ENCODE measurements at regions not wholly inside any gene's neighbourhood (a gene's known extent, or its start where the extent isn't known, plus 50 kb on each side); places are given as distances from the start of the nearest gene placed in this dataset.

DNA sequence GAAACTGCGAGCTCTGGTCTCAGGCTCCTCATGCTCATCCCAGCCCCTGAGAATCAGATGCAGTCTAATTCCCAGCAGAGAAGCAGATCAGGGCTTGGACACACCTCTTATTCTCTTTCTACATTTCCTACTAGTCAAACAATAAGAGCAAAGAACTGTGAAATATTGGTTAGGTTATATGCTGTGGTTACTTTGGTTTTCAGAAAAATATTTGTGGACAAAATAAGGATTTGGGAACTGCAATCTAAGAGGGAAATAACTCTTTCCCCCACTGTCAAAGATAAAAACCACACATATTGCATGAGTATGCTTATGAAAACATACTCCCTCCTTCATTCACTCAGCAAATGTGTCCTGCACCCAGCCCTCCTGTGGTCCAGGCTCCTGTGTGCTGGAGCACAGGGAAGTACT is 164.5 kb upstream of the S1PR3 start:
- DNase-seq (ENCODE audit: low read depth, low spot score) (no peak), ATAC-seq (no peak)
- in situ Hi-C loops (cut with HindIII; ENCODE audit: low pct_unique_long_range_greater_than_20kb, low sequenced_read_pairs), result no loop called here
- CTCF ChIA-PET, result no interaction called here
- Histone ChIP-seq H3K36me3 (ENCODE audit: control insufficient read depth, insufficient read depth, low read length) (no peaks in the 10 kb centered on the region), H3K4me1 (ENCODE audit: control insufficient read depth, insufficient read depth, low read length) (no peaks in the 10 kb centered on the region), H3K9me3 (ENCODE audit: control insufficient read depth, insufficient read depth, low read depth, low read length) (no peaks in the 10 kb centered on the region), H3K4me3 (ENCODE audit: low read depth in 2 of 2, low read length in 2 of 2) (no peak overlapping the region), H3K27me3 (ENCODE audit: control insufficient read depth, insufficient read depth, low read length) (no peaks in the 10 kb centered on the region), H3K27ac (ENCODE audit: low read length) (no peak overlapping the region)
- TF ChIP-seq, protein P1, sequence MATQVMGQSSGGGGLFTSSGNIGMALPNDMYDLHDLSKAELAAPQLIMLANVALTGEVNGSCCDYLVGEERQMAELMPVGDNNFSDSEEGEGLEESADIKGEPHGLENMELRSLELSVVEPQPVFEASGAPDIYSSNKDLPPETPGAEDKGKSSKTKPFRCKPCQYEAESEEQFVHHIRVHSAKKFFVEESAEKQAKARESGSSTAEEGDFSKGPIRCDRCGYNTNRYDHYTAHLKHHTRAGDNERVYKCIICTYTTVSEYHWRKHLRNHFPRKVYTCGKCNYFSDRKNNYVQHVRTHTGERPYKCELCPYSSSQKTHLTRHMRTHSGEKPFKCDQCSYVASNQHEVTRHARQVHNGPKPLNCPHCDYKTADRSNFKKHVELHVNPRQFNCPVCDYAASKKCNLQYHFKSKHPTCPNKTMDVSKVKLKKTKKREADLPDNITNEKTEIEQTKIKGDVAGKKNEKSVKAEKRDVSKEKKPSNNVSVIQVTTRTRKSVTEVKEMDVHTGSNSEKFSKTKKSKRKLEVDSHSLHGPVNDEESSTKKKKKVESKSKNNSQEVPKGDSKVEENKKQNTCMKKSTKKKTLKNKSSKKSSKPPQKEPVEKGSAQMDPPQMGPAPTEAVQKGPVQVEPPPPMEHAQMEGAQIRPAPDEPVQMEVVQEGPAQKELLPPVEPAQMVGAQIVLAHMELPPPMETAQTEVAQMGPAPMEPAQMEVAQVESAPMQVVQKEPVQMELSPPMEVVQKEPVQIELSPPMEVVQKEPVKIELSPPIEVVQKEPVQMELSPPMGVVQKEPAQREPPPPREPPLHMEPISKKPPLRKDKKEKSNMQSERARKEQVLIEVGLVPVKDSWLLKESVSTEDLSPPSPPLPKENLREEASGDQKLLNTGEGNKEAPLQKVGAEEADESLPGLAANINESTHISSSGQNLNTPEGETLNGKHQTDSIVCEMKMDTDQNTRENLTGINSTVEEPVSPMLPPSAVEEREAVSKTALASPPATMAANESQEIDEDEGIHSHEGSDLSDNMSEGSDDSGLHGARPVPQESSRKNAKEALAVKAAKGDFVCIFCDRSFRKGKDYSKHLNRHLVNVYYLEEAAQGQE (IDR thresholded peaks at IDR 0.05; ENCODE audit: insufficient read depth in 1 of 2, low read depth in 2 of 2, low read length in 1 of 2), result no peak
- TF ChIP-seq, protein P2, sequence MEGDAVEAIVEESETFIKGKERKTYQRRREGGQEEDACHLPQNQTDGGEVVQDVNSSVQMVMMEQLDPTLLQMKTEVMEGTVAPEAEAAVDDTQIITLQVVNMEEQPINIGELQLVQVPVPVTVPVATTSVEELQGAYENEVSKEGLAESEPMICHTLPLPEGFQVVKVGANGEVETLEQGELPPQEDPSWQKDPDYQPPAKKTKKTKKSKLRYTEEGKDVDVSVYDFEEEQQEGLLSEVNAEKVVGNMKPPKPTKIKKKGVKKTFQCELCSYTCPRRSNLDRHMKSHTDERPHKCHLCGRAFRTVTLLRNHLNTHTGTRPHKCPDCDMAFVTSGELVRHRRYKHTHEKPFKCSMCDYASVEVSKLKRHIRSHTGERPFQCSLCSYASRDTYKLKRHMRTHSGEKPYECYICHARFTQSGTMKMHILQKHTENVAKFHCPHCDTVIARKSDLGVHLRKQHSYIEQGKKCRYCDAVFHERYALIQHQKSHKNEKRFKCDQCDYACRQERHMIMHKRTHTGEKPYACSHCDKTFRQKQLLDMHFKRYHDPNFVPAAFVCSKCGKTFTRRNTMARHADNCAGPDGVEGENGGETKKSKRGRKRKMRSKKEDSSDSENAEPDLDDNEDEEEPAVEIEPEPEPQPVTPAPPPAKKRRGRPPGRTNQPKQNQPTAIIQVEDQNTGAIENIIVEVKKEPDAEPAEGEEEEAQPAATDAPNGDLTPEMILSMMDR (IDR thresholded peaks at IDR 0.05), result no peak
- TF ChIP-seq SIN3A (IDR thresholded peaks at IDR 0.05; ENCODE audit: borderline replicate concordance, insufficient read depth, low read depth, low read length) (no peak), POLR2AphosphoS5 (IDR thresholded peaks at IDR 0.05; ENCODE audit: low read depth, low read length) (no peak), TCF7L2 (IDR thresholded peaks at IDR 0.05; ENCODE audit: low read depth, low read length) (no peak)
- intact Hi-C loops (cut with micrococcal nuclease; ENCODE audit: unreplicated experiment), result no loop called here
- no TSS peak for BruUV-seq (replicated peaks)
- POLR2A ChIA-PET, result no interaction called here

DNA sequence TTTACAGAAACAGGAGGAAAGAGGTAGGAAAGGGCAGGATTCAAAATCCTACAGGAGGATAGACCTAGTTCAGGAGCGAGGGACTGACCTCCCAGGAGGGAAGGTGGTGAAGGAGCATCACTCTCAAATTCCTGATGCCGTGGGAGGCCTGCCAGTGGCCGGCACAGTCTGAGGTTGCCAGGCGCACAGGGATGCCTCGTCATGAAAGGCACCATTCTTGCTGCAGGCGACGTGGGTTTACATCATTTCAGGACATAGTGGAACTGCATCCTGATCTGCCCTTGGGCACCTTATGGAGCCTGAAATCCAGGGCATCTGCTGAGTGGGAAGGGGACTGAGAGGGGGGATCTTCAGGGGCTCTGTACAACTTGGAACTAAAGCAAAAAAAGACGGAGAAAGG is 163.2 kb upstream of the S1PR3 start:
- DNase-seq (ENCODE audit: low read depth, low spot score) (no peak), ATAC-seq (no peak)
- no peaks in the 10 kb centered on the region for H3K36me3 ChIP-seq (ENCODE audit: control insufficient read depth, insufficient read depth, low read length)
- no peak overlapping the region for H3K27ac ChIP-seq (ENCODE audit: low read length)
- H3K27me3 ChIP-seq (ENCODE audit: control insufficient read depth, insufficient read depth, low read length), result no peaks in the 10 kb centered on the region
- TF ChIP-seq POLR2AphosphoS5 (IDR thresholded peaks at IDR 0.05; ENCODE audit: low read depth, low read length) (no peak), TCF7L2 (IDR thresholded peaks at IDR 0.05; ENCODE audit: low read depth, low read length) (no peak), SIN3A (IDR thresholded peaks at IDR 0.05; ENCODE audit: borderline replicate concordance, insufficient read depth, low read depth, low read length) (no peak)
- TF ChIP-seq, protein P2 (IDR thresholded peaks at IDR 0.05), result no peak
- TF ChIP-seq, protein P1 (IDR thresholded peaks at IDR 0.05; ENCODE audit: insufficient read depth in 1 of 2, low read depth in 2 of 2, low read length in 1 of 2), result no peak
- intact Hi-C loops (cut with micrococcal nuclease; ENCODE audit: unreplicated experiment), result no loop called here
- no peak overlapping the region for H3K4me3 ChIP-seq (ENCODE audit: low read depth in 2 of 2, low read length in 2 of 2)
- no peaks in the 10 kb centered on the region for H3K4me1 ChIP-seq (ENCODE audit: control insufficient read depth, insufficient read depth, low read length)
- no TSS peak for BruUV-seq (replicated peaks)
- H3K9me3 ChIP-seq (ENCODE audit: control insufficient read depth, insufficient read depth, low read depth, low read length), result no peaks in the 10 kb centered on the region
- ChIA-PET CTCF (no interaction called here), POLR2A (no interaction called here)
- in situ Hi-C loops (cut with HindIII; ENCODE audit: low pct_unique_long_range_greater_than_20kb, low sequenced_read_pairs), result no loop called here
